HG02759 (cell line): ENCODE measurements at regions not wholly inside any gene's neighbourhood (a gene's known extent, or its start where the extent isn't known, plus 50 kb on each side); places are given as distances from the start of the nearest gene placed in this dataset.
A peak's percentile ranks its signal among the peaks of the same experiment; 100 is the strongest.
"Not testable (repeated sequence)": the region's sequence is repeated elsewhere in the genome, so short reads cannot be mapped to it uniquely, and the experiment has no call there.

Experiments
- ATAC-seq: cut with Tn5 transposase; IDR thresholded peaks from one replicate; pipeline ENCODE4 v1.9.1; 2021; ENCODE audit warnings: mild to moderate bottlenecking, moderate library complexity; ENCODE audit not compliant: unreplicated experiment

DNA sequence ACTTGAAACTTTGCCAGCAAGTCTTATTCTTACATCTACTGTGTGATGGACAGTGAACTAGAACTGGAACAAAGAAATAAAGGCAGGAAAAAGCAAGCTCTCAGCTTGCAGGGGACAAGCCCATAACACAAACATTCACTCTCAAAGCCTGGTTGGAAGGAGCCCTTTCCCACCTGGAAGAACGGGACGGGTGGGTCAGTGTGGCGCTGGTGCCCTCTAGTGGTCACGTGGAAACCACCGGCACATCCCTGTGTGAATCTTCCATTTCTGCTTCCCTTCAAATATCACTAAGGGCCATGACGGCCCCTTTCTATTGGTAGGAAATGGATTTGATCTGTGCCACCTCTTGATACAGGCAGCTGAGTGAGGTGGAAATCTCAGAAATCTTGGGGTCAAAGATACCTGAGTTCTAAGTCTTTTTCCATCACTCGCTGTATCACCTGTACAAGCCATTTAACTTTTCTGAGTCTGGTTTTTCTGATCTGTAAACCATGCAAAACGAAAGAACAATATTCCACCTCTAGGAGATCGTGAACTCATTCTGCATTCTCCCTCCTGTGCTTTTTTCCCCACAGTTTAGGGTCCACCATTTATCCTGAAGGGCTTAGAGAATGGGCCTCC is 211.6 kb downstream of the MSX2 start:
- ATAC-seq: no peak

- ATAC-seq: not testable (repeated sequence)
Observed at GRCh38 chr5:174931033-174931432, 206.7 kb downstream of the MSX2 start.

GRCh38 chr5:174925586-174925985 is 201.2 kb downstream of the MSX2 start:
- ATAC-seq: no peak

GRCh38 chr5:174922955-174923354 is 198.6 kb downstream of the MSX2 start:
- no peak for ATAC-seq

GRCh38 chr5:174920906-174921550 is 196.6 kb downstream of the MSX2 start:
- no peak for ATAC-seq

- no peak for ATAC-seq
Observed at GRCh38 chr5:174919351-174919750, 195.0 kb downstream of the MSX2 start.

- ATAC-seq: no peak
Observed at GRCh38 chr5:174918655-174919054, 194.3 kb downstream of the MSX2 start.

DNA sequence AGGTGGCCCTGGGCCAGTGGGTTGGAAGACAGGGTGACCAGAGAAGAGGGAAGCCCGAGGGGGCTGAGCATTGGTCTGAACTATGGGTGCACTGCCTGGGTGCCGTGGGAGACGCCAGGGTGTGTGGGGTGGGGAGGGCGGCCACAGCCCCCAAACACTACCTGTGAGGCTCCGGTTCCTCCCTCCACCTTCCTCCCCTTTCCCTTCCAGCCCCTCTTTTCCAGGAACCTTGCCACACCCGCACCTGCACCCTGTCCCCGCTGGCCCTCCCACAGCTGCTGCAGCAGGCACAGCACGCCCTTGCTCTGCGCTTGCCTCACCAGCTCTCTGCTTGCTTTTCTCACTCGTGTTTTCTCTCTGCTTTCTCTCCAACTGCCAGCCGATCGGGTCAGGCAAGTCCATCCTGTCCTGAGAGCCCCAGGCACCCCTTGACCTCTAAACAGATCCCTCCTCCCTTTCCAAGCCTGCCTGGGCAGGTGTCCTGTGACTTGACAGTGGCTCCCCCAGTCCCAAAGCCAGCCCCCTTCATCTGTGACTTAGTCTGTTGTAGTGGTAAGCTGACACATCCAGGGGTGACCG is 193.7 kb downstream of the MSX2 start:
- ATAC-seq: no peak

GRCh38 chr5:174917435-174917834 is 193.1 kb downstream of the MSX2 start:
- not testable (repeated sequence) for ATAC-seq

- not testable (repeated sequence) for ATAC-seq
Observed at GRCh38 chr5:174916924-174917323, 192.5 kb downstream of the MSX2 start.

GRCh38 chr5:174916227-174916626 is 191.8 kb downstream of the MSX2 start:
- no peak for ATAC-seq

GRCh38 chr5:174911118-174911517 is 186.7 kb downstream of the MSX2 start:
- ATAC-seq: no peak

GRCh38 chr5:174910245-174910737 is 185.9 kb downstream of the MSX2 start:
- peak; percentile 89 for ATAC-seq

GRCh38 chr5:174903172-174903732 is 178.9 kb downstream of the MSX2 start:
- no peak for ATAC-seq

DNA sequence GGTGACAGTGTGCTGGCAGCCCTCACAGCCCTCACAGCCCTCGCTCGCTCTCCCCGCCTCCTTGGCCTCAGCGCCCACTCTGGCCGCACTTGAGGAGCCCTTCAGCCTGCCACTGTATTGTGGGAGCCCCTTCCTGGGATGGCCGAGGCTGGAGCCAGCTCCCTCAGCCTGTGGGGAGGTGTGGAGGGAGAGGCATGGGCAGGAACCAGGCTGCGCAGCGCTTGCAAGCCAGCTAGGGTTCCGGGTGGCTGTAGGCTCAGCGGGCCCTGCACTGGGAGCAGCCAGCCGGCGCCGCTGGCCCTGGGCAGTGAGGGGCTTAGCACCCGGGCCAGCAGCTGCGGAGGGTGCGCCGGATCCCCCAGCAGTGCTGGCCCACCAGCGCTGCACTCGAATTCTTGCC is 177.0 kb downstream of the MSX2 start:
- ATAC-seq: no peak

- no peak for ATAC-seq
Observed at GRCh38 chr5:174900240-174900865, 176.0 kb downstream of the MSX2 start.

GRCh38 chr5:174897281-174897950 is 173.0 kb downstream of the MSX2 start:
- ATAC-seq: no peak

GRCh38 chr5:174895360-174895759 is 171.0 kb downstream of the MSX2 start:
- no peak for ATAC-seq

GRCh38 chr5:174892742-174893141 is 168.4 kb downstream of the MSX2 start:
- no peak for ATAC-seq

GRCh38 chr5:174880412-174881200 is 156.2 kb downstream of the MSX2 start:
- ATAC-seq: not testable (repeated sequence)
